Transverse colon (tissue), 4 donors: ENCODE measurements at regions not wholly inside any gene's neighbourhood (a gene's known extent, or its start where the extent isn't known, plus 50 kb on each side); places are given as distances from the start of the nearest gene placed in this dataset.

Source experiments
- DNase-seq: peaks from one replicate; pipeline ENCODE4 v3.0.0-alpha.2; 2019
- H3K27ac ChIP-seq, 4 donors: fragments of 200-600 bp; sonication (generic); 2 replicates each; pipeline ENCODE4 v1.5.1; 2016 to 2018; ENCODE audit warnings: inconsistent platforms in 4 of 4
- H3K27me3 ChIP-seq: fragments of 200-600 bp; sonication (generic); 2 replicates; pipeline ENCODE4 v1.5.1; 2017; ENCODE audit warnings: inconsistent platforms
- H3K36me3 ChIP-seq, 4 donors: fragments of 200-600 bp; sonication (generic); 2 replicates each; pipeline ENCODE4 v1.5.1; 2017 to 2019; ENCODE audit warnings: inconsistent platforms in 4 of 4
- H3K4me1 ChIP-seq, 4 donors: fragments of 200-600 bp; sonication (generic); 2 replicates each; pipeline ENCODE4 v1.5.1; 2017 to 2020; ENCODE audit warnings: inconsistent platforms in 4 of 4
- H3K4me3 ChIP-seq, 4 donors: fragments of 200-600 bp; sonication (generic); 1 replicate in 1 of 4; 2 replicates in 3 of 4; pipeline versions ENCODE4 v1.5.1 to v1.6.1; 2017 to 2019; ENCODE audit warnings: inconsistent platforms in 4 of 4
- H3K9me3 ChIP-seq, 2 donors: fragments of 200-600 bp; sonication (generic); 2 replicates each; pipeline ENCODE4 v1.5.1; 2017 to 2019; ENCODE audit warnings: inconsistent platforms in 2 of 2
- EP300 ChIP-seq: sonication (generic); formaldehyde crosslinking; IDR thresholded peaks from one replicate; pipeline ENCODE4 v1.6.1; 2017; ENCODE audit warnings: antibody characterized with exemption, low read depth
- POLR2A ChIP-seq: fragments of 450-650 bp; IDR thresholded peaks from one replicate; pipeline ENCODE4 v1.6.1; 2016; ENCODE audit warnings: antibody characterized with exemption, mild to moderate bottlenecking, moderate library complexity
- POLR2AphosphoS5 ChIP-seq, 3 donors: sonication (generic); formaldehyde crosslinking; IDR thresholded peaks; one replicate each; pipeline ENCODE4 v1.6.1; 2016; ENCODE audit warnings: antibody characterized with exemption in 3 of 3
- WGBS, 2 donors: methylation state at CpG; one replicate each; pipeline ENCODE4 v1.1.5; 2018; ENCODE audit warnings: low coverage in 1 of 2; 5-methylcytosine and 5-hydroxymethylcytosine counted together
- in situ Hi-C, 4 donors: fragments of 200-750 bp; cut with MboI; loops; one replicate each; pipeline versions ENCODE4 v1.15.0 to v1.15.1; 2017; ENCODE audit warnings: low sequenced_read_pairs in 3 of 4, low pct_ligation_motif_present in 1 of 4, low pct_unique_long_range_greater_than_20kb in 1 of 4
- intact Hi-C: fragments of 100-400 bp; cut with DNase I; formaldehyde crosslinking; loops from one replicate; pipeline ENCODE4 v1.15.1; 2023; ENCODE audit warnings: low total_unique reads
- TF ChIP-seq, protein P1 (sequence below), 5 experiments: fragments of 200-600 bp in 3 of 5; fragments of 450-650 bp in 2 of 5; sonication (generic) in 3 of 5; IDR thresholded peaks; 1 replicate in 2 of 5; 2 replicates in 3 of 5; pipeline ENCODE4 v1.5.1; 2016 to 2017; ENCODE audit warnings: antibody characterized with exemption in 5 of 5, inconsistent platforms in 3 of 5, mild to moderate bottlenecking in 2 of 5, moderate library complexity in 1 of 5

DNA sequence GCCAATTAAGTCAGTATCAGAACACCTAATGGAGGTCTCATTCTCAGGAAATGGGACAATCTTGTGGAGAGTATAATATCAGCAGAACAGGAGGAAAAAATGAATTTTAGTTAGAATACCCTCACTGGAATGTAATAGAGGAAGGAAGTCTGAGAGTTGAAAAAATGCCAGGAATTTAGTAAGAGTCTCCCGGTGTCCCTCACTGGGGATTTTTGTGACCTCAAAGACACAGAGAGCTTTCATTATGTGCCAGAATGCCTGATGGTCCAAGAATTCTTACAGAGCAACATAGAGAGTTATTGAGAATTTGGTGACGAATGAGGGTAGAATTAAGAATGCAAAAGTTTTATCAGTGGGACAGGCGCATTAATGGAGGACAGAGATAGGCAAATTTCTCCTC, 443.5 kb upstream of the B3GALT2 start:
- Histone ChIP-seq H3K4me1 (peaks cover 0 to 7% (median 0%) of the 10 kb centered on the region in 4 donors), H3K27me3 (no peaks in the 10 kb centered on the region), H3K9me3 (no peaks in the 10 kb centered on the region), H3K4me3 (no peak overlapping the region), H3K36me3 (no peaks in the 10 kb centered on the region), H3K27ac (no peak overlapping the region)
- TF ChIP-seq, protein P1, sequence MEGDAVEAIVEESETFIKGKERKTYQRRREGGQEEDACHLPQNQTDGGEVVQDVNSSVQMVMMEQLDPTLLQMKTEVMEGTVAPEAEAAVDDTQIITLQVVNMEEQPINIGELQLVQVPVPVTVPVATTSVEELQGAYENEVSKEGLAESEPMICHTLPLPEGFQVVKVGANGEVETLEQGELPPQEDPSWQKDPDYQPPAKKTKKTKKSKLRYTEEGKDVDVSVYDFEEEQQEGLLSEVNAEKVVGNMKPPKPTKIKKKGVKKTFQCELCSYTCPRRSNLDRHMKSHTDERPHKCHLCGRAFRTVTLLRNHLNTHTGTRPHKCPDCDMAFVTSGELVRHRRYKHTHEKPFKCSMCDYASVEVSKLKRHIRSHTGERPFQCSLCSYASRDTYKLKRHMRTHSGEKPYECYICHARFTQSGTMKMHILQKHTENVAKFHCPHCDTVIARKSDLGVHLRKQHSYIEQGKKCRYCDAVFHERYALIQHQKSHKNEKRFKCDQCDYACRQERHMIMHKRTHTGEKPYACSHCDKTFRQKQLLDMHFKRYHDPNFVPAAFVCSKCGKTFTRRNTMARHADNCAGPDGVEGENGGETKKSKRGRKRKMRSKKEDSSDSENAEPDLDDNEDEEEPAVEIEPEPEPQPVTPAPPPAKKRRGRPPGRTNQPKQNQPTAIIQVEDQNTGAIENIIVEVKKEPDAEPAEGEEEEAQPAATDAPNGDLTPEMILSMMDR (IDR thresholded peaks at IDR 0.05) = no peak
- TF ChIP-seq EP300 (no peak), POLR2AphosphoS5 (IDR thresholded peaks at IDR 0.05) (no peak), POLR2A (no peak)
- 79 to 84% methylated on average over 3 of the region's 3 CpGs for WGBS, 2 donors
- in situ Hi-C loops = no loop called here
- intact Hi-C loops = no loop called here
- no peak for DNase-seq

DNA sequence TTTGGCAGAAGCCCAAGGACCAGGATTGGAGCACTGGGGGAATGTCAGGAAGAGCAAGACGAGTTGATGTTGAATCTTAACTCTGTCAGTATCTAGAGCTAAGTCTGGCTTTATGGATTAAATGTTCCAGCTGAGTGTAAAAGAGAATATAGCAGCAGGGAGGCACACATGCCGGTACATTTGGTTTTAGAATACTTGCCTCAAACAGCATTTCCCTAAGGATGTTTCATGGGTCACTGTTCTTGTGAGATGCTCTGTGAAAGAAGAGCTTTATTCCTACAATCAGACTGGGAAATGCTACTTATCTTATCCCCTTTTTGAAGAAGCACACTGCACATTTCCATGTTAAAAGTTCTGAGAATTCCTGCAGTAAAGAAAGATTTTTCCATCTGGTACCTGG, 440.3 kb upstream of the B3GALT2 start:
- in situ Hi-C loops = no loop called here
- no peak for DNase-seq
- Histone ChIP-seq H3K27me3 (no peaks in the 10 kb centered on the region), H3K36me3 (no peaks in the 10 kb centered on the region), H3K4me1 (no peaks in the 10 kb centered on the region), H3K4me3 (no peak overlapping the region), H3K9me3 (no peaks in the 10 kb centered on the region), H3K27ac (no peak overlapping the region)
- 92 to 100% methylated on average over 1 to 2 of the region's 2 CpGs for WGBS, 2 donors
- TF ChIP-seq POLR2AphosphoS5 (IDR thresholded peaks at IDR 0.05) (no peak), POLR2A (no peak), EP300 (no peak)
- TF ChIP-seq, protein P1 (IDR thresholded peaks at IDR 0.05) = no peak
- intact Hi-C loops = no loop called here

DNA sequence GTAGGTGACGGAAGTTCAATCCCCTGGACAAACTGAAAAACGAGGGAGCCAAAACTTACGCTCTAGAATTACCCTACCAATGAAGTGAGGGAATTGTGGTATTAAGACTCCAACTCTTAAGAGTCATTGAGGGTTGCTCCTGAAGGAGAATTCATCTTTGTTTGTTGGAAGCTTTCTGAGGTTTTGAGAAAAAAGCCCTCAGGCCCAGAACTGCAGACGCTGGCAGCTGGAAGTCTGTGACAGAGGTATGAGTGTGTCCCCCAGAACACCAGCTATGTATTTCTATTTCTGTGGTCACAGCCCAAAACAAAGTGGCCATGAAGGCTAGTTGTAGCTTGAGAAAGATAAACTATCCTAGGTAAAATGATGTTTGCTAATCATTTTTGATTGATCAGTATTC, 438.8 kb upstream of the B3GALT2 start:
- Histone ChIP-seq H3K27me3 (no peaks in the 10 kb centered on the region), H3K27ac (no peak overlapping the region), H3K9me3 (no peaks in the 10 kb centered on the region), H3K36me3 (no peaks in the 10 kb centered on the region), H3K4me1 (no peaks in the 10 kb centered on the region), H3K4me3 (no peak overlapping the region)
- no peak for DNase-seq
- TF ChIP-seq, protein P1 (IDR thresholded peaks at IDR 0.05) = no peak
- TF ChIP-seq POLR2A = no peak
- TF ChIP-seq POLR2AphosphoS5 (IDR thresholded peaks at IDR 0.05) = no peak
- no peak for TF ChIP-seq EP300
- intact Hi-C loops (no loop called here), in situ Hi-C loops (no loop called here)
- 61 to 73% methylated on average over 3 to 4 of the region's 4 CpGs for WGBS, 2 donors

DNA sequence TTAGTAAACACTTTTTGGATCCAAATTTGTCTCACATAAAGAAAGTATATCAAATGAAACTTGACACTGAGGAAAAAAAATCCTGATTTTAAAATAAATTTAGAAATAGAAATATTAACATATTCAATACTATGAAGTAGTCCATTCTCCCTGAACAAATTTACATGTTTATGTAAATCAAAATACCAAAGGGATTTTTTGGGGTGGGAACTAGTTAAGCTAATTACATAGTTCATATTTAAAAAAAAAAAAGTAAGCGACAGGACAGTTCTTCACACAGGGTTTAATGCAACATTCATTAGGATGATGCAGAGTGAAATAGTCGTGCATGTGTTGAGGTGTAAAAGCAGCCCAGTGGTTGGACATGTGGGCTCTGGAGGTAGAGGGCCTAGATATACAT, 433.5 kb upstream of the B3GALT2 start:
- no peak for DNase-seq
- H3K27ac ChIP-seq = no peak overlapping the region
- in situ Hi-C loops = no loop called here
- H3K9me3 ChIP-seq = no peaks in the 10 kb centered on the region
- no peak overlapping the region for H3K4me3 ChIP-seq
- TF ChIP-seq POLR2A (no peak), POLR2AphosphoS5 (IDR thresholded peaks at IDR 0.05) (no peak), EP300 (no peak)
- TF ChIP-seq, protein P1 (IDR thresholded peaks at IDR 0.05) = no peak
- H3K4me1 ChIP-seq = no peaks in the 10 kb centered on the region
- 88 to 90% methylated on average over 2 of the region's 2 CpGs for WGBS, 2 donors
- H3K36me3 ChIP-seq = no peaks in the 10 kb centered on the region
- intact Hi-C loops = no loop called here
- H3K27me3 ChIP-seq = no peaks in the 10 kb centered on the region
